SK-N-SH treated with all-trans-retinoic acid at 6 μM for 48 hours (cell line): ENCODE measurements at regions not wholly inside any gene's neighbourhood (a gene's known extent, or its start where the extent isn't known, plus 50 kb on each side); places are given as distances from the start of the nearest gene placed in this dataset.

Source experiments
- TCF4 ChIP-seq: fragments of 250-450 bp; sonication (Bioruptor Pico); IDR thresholded peaks from 2 replicates; pipeline ENCODE4 v1.8.0; 2021; ENCODE audit warnings: mild to moderate bottlenecking, moderate library complexity, borderline replicate concordance
- ZC3H10 ChIP-seq: fragments of 250-450 bp; sonication (Bioruptor Pico); IDR thresholded peaks from 2 replicates; pipeline ENCODE4 v1.5.1; 2021; ENCODE audit warnings: mild to moderate bottlenecking, moderate library complexity
- ZFP3 ChIP-seq: fragments of 250-450 bp; sonication (Bioruptor Pico); IDR thresholded peaks from 2 replicates; pipeline ENCODE4 v1.5.0; 2020; ENCODE audit warnings: mild to moderate bottlenecking, moderate library complexity
- ZNF70 ChIP-seq: fragments of 450-650 bp; formaldehyde crosslinking; IDR thresholded peaks from 2 replicates; pipeline ENCODE4 v1.5.0; 2020; ENCODE audit warnings: mild to moderate bottlenecking, moderate library complexity
- TF ChIP-seq, protein P1 (sequence below): fragments of 250-450 bp; sonication (Bioruptor Pico); IDR thresholded peaks from 2 replicates; pipeline ENCODE4 v1.8.0; 2020; ENCODE audit warnings: mild to moderate bottlenecking, moderate library complexity, borderline replicate concordance

DNA sequence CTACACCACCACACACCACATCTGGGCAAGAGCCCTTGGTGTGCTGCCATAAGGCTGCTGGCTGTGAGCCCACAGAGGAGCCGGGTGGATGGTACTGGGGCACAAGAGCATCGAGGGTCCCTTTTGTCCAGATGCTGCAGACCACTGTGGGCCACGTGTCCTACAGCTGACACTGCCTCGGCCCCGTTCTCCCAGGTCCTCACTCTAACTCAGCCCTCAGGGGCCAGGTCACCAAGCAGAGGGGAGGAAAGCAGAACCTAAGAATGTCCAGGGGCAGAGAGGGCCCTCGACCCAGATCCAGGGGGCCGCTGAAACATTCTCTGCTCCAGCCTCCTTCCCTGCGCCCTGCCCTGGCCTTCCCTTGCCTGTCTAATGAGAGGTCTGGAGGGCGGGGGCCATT is 91.7 kb upstream of the ASB18 start:
- TF ChIP-seq ZFP3: no peak
- no peak for TF ChIP-seq ZNF70
- TF ChIP-seq, protein P1, sequence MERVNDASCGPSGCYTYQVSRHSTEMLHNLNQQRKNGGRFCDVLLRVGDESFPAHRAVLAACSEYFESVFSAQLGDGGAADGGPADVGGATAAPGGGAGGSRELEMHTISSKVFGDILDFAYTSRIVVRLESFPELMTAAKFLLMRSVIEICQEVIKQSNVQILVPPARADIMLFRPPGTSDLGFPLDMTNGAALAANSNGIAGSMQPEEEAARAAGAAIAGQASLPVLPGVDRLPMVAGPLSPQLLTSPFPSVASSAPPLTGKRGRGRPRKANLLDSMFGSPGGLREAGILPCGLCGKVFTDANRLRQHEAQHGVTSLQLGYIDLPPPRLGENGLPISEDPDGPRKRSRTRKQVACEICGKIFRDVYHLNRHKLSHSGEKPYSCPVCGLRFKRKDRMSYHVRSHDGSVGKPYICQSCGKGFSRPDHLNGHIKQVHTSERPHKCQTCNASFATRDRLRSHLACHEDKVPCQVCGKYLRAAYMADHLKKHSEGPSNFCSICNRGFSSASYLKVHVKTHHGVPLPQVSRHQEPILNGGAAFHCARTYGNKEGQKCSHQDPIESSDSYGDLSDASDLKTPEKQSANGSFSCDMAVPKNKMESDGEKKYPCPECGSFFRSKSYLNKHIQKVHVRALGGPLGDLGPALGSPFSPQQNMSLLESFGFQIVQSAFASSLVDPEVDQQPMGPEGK (CRISPR knock-in tag): no peak
- no peak for TF ChIP-seq TCF4
- TF ChIP-seq ZC3H10 (CRISPR knock-in tag): no peak
